ENCODE measurements at regions not wholly inside any gene's neighbourhood (a gene's known extent, or its start where the extent isn't known, plus 50 kb on each side); places are given as distances from the start of the nearest gene placed in this dataset.

DNA sequence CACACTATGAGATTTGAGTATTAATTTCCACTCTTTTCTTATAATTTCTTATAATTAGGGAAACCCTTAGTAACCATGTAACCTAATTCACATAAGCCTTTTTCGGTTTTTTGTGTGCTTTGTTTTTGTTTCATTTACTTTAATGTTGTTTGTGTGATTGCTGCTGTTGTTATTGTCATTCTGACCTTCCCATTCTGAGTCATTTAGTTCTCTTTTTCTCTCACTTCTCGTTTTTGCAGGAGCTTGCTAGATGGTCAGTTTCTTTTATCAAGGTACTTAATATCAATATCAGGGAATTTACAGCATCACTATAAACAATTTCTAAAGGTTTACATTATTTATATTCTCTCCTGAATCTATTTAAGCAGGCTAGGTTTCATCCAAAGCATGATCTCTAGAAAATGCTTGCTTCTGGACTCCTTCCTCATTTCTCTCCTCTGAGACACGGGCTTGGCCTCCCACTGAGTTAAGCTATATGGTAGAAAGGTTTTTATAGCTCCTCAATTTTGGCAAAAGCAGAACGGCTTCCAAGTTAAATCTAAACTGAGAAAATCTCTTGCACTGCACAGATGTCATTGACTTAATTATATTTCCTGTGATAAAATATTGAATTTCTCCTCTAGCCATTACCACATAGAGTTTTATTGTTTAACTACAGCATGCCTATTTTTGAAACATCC is 534.2 kb downstream of the NSUN3 start:
- Histone ChIP-seq H3K27ac (ENCODE audit: insufficient read depth in 1 of 2, low read depth in 1 of 2, low read length in 2 of 2, poor library complexity in 1 of 2, severe bottlenecking in 2 of 2) (no peak overlapping the region), H3K4me1 (ENCODE audit: control extremely low read depth in 1 of 4, control insufficient read depth in 4 of 4, insufficient read depth in 4 of 4, low read length in 3 of 4) (no peaks in the 10 kb centered on the region), H3K27me3 (replicated peaks in 2 of 5; ENCODE audit: control insufficient read depth in 4 of 5, insufficient read depth in 5 of 5, low read length in 4 of 5) (no peaks in the 10 kb centered on the region), H3K36me3 (ENCODE audit: control insufficient read depth in 4 of 4, insufficient read depth in 4 of 4, low read length in 3 of 4) (no peaks in the 10 kb centered on the region), H3K4me3 (ENCODE audit: control insufficient read depth in 1 of 7, extremely low read depth in 1 of 7, insufficient read depth in 4 of 7, low read depth in 2 of 7, low read length in 6 of 7) (no peak overlapping the region), H3K9me3 (ENCODE audit: control extremely low read depth in 1 of 5, control insufficient read depth in 4 of 5, insufficient read depth in 2 of 5, low read depth in 1 of 5, low read length in 4 of 5) (no peaks in the 10 kb centered on the region)
- WGBS (ENCODE audit: insufficient coverage): no CpG with 5 or more reads among the region's 4 CpGs
- POLR2A ChIA-PET: no interaction called here
- no peak for DNase-seq
- CTCF ChIA-PET: no interaction called here

DNA sequence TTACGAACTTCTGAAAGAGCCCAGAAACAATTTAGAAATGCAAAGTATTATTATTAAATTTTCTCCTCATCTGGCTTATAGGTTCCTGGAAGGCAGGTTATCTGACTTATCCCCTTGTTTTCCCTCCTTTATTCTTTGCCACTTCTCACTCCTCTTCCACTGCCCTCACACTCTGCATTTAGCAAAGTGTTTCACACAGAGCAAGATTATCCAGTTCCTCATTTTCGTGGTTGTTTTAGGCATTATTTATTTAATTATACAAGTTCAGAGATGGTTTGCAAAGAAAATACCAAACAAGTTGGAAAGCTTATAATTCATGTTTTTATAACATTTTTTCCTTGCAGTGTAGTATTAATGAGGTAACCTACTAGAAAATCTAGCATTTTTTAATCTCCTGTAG is 544.9 kb downstream of the NSUN3 start:
- no peaks in the 10 kb centered on the region for H3K27me3 ChIP-seq (replicated peaks in 2 of 5; ENCODE audit: control insufficient read depth in 4 of 5, insufficient read depth in 5 of 5, low read length in 4 of 5)
- ChIA-PET POLR2A (no interaction called here), CTCF (no interaction called here)
- H3K9me3 ChIP-seq (ENCODE audit: control extremely low read depth in 1 of 5, control insufficient read depth in 4 of 5, insufficient read depth in 2 of 5, low read depth in 1 of 5, low read length in 4 of 5): no peaks in the 10 kb centered on the region
- H3K4me1 ChIP-seq (ENCODE audit: control extremely low read depth in 1 of 4, control insufficient read depth in 4 of 4, insufficient read depth in 4 of 4, low read length in 3 of 4): no peaks in the 10 kb centered on the region
- H3K27ac ChIP-seq (ENCODE audit: insufficient read depth in 1 of 2, low read depth in 1 of 2, low read length in 2 of 2, poor library complexity in 1 of 2, severe bottlenecking in 2 of 2): no peak overlapping the region
- no peak for DNase-seq
- H3K36me3 ChIP-seq (ENCODE audit: control insufficient read depth in 4 of 4, insufficient read depth in 4 of 4, low read length in 3 of 4): no peaks in the 10 kb centered on the region
- no peak overlapping the region for H3K4me3 ChIP-seq (ENCODE audit: control insufficient read depth in 1 of 7, extremely low read depth in 1 of 7, insufficient read depth in 4 of 7, low read depth in 2 of 7, low read length in 6 of 7)
- no CpG with 5 or more reads among the region's 2 CpGs for WGBS (ENCODE audit: insufficient coverage)

DNA sequence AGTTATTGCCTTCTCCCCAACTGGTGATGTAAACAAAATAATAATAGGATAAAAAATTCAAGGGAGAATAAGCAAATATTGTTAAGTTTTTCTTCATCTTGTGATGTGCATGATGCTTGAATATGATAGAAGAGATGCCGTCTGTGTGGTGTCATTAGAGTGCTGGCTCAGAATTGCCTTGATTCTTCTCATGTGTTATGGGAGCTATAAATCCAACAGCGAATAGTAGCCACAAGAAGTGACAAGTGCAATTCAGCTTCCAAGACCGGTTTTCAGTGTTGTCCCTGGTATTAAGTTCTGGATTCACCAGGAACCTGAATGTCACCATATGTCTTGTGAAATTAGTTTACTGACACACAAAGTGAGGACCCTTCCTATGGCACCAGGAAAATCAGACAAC is 547.0 kb downstream of the NSUN3 start:
- H3K27ac ChIP-seq (ENCODE audit: insufficient read depth in 1 of 2, low read depth in 1 of 2, low read length in 2 of 2, poor library complexity in 1 of 2, severe bottlenecking in 2 of 2): no peak overlapping the region
- H3K4me3 ChIP-seq (ENCODE audit: control insufficient read depth in 1 of 7, extremely low read depth in 1 of 7, insufficient read depth in 4 of 7, low read depth in 2 of 7, low read length in 6 of 7): no peak overlapping the region
- H3K36me3 ChIP-seq (ENCODE audit: control insufficient read depth in 4 of 4, insufficient read depth in 4 of 4, low read length in 3 of 4): no peaks in the 10 kb centered on the region
- DNase-seq: no peak
- H3K9me3 ChIP-seq (ENCODE audit: control extremely low read depth in 1 of 5, control insufficient read depth in 4 of 5, insufficient read depth in 2 of 5, low read depth in 1 of 5, low read length in 4 of 5): peaks cover 0 to 1% (median 0%) of the 10 kb centered on the region in 5 experiments
- H3K27me3 ChIP-seq (replicated peaks in 2 of 5; ENCODE audit: control insufficient read depth in 4 of 5, insufficient read depth in 5 of 5, low read length in 4 of 5): no peaks in the 10 kb centered on the region
- CTCF ChIA-PET: no interaction called here
- POLR2A ChIA-PET: no interaction called here
- 100% methylated on average over 3 of the region's 3 CpGs for WGBS (ENCODE audit: insufficient coverage)
- H3K4me1 ChIP-seq (ENCODE audit: control extremely low read depth in 1 of 4, control insufficient read depth in 4 of 4, insufficient read depth in 4 of 4, low read length in 3 of 4): no peaks in the 10 kb centered on the region

DNA sequence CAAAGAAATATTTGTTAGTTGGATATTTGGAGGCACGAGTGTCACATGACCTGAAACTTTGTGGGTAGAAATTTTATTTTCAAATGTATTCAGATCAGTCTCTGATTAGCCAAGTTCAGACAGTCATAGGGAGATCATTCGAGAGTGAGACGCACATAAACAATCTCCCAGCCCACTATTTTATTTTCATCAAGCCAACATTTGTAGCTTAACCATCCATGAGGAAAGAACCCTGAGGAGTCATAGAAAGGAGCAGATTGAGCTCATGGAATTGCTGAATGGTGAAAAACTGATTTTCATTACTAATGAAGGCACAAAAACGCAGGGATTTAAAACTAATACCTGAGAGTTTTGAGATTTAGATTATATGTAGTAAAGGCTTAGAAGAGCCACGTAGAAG is 548.7 kb downstream of the NSUN3 start:
- POLR2A ChIA-PET: no interaction called here

DNA sequence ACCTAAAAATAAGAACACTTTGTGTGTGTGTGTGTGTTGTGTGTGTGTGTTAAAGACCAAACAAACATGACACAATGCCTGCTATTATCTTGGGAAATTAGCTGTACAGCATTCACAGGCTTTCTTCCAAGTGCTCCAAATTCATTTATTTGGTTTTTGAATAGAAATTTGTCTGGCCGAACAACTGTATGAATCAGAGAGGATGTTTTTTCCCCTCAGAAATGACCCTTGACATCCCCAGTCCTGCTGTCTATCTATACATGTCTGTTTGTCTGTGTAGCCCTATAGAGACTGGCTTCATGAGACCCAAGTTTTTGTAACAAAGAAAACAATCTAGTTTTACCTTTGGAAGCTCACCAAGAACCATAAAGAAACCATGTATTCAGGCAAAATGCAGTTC is 549.8 kb downstream of the NSUN3 start:
- no peak overlapping the region for H3K27ac ChIP-seq (ENCODE audit: insufficient read depth in 1 of 2, low read depth in 1 of 2, low read length in 2 of 2, poor library complexity in 1 of 2, severe bottlenecking in 2 of 2)
- CTCF ChIA-PET: no interaction called here
- no peak for DNase-seq
- H3K4me3 ChIP-seq (ENCODE audit: control insufficient read depth in 1 of 7, extremely low read depth in 1 of 7, insufficient read depth in 4 of 7, low read depth in 2 of 7, low read length in 6 of 7): no peak overlapping the region
- H3K4me1 ChIP-seq (ENCODE audit: control extremely low read depth in 1 of 4, control insufficient read depth in 4 of 4, insufficient read depth in 4 of 4, low read length in 3 of 4): no peaks in the 10 kb centered on the region
- POLR2A ChIA-PET: no interaction called here
- H3K9me3 ChIP-seq (ENCODE audit: control extremely low read depth in 1 of 5, control insufficient read depth in 4 of 5, insufficient read depth in 2 of 5, low read depth in 1 of 5, low read length in 4 of 5): peaks cover 0 to 1% (median 0%) of the 10 kb centered on the region in 5 experiments
- no CpG with 5 or more reads among the region's 1 CpG for WGBS (ENCODE audit: insufficient coverage)
- H3K27me3 ChIP-seq (replicated peaks in 2 of 5; ENCODE audit: control insufficient read depth in 4 of 5, insufficient read depth in 5 of 5, low read length in 4 of 5): no peaks in the 10 kb centered on the region
- no peaks in the 10 kb centered on the region for H3K36me3 ChIP-seq (ENCODE audit: control insufficient read depth in 4 of 4, insufficient read depth in 4 of 4, low read length in 3 of 4)

More for the DNA sequence above, 548.7 kb downstream of the NSUN3 start:
- no peaks in the 10 kb centered on the region for H3K36me3 ChIP-seq (ENCODE audit: control insufficient read depth in 4 of 4, insufficient read depth in 4 of 4, low read length in 3 of 4)
- H3K4me1 ChIP-seq (ENCODE audit: control extremely low read depth in 1 of 4, control insufficient read depth in 4 of 4, insufficient read depth in 4 of 4, low read length in 3 of 4): no peaks in the 10 kb centered on the region
- CTCF ChIA-PET: no interaction called here
- no peak for DNase-seq
- 100% methylated on average over 2 of the region's 5 CpGs for WGBS (ENCODE audit: insufficient coverage)
- no peak overlapping the region for H3K4me3 ChIP-seq (ENCODE audit: control insufficient read depth in 1 of 7, extremely low read depth in 1 of 7, insufficient read depth in 4 of 7, low read depth in 2 of 7, low read length in 6 of 7)
- H3K27me3 ChIP-seq (replicated peaks in 2 of 5; ENCODE audit: control insufficient read depth in 4 of 5, insufficient read depth in 5 of 5, low read length in 4 of 5): no peaks in the 10 kb centered on the region
- no peak overlapping the region for H3K27ac ChIP-seq (ENCODE audit: insufficient read depth in 1 of 2, low read depth in 1 of 2, low read length in 2 of 2, poor library complexity in 1 of 2, severe bottlenecking in 2 of 2)
- peaks cover 0 to 1% (median 0%) of the 10 kb centered on the region in 5 experiments for H3K9me3 ChIP-seq (ENCODE audit: control extremely low read depth in 1 of 5, control insufficient read depth in 4 of 5, insufficient read depth in 2 of 5, low read depth in 1 of 5, low read length in 4 of 5)

DNA sequence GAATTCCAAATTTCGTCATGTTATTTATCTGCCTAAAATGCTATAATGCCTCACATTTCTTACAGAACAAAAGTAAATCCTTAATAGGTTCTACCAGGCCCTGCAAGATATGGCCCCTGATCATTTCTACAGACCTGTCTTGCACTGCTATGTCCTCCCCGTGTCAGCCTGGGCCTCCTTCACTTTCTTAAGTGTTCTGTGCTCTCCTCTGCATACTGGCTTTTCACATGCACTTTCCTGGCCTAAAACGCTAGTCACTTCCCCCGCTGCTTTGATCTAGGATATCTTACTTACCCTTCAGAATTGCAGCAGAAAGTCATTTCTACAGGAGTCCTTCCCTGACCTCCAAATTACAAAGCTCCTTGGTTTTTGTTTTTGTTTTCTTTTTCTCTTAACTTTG is 551.3 kb downstream of the NSUN3 start:
- no peaks in the 10 kb centered on the region for H3K27me3 ChIP-seq (replicated peaks in 2 of 5; ENCODE audit: control insufficient read depth in 4 of 5, insufficient read depth in 5 of 5, low read length in 4 of 5)
- WGBS (ENCODE audit: insufficient coverage): 92% methylated on average over 3 of the region's 4 CpGs
- H3K27ac ChIP-seq (ENCODE audit: insufficient read depth in 1 of 2, low read depth in 1 of 2, low read length in 2 of 2, poor library complexity in 1 of 2, severe bottlenecking in 2 of 2): no peak overlapping the region
- no peaks in the 10 kb centered on the region for H3K36me3 ChIP-seq (ENCODE audit: control insufficient read depth in 4 of 4, insufficient read depth in 4 of 4, low read length in 3 of 4)
- H3K4me1 ChIP-seq (ENCODE audit: control extremely low read depth in 1 of 4, control insufficient read depth in 4 of 4, insufficient read depth in 4 of 4, low read length in 3 of 4): no peaks in the 10 kb centered on the region
- H3K9me3 ChIP-seq (ENCODE audit: control extremely low read depth in 1 of 5, control insufficient read depth in 4 of 5, insufficient read depth in 2 of 5, low read depth in 1 of 5, low read length in 4 of 5): peaks cover 0 to 1% (median 0%) of the 10 kb centered on the region in 5 experiments
- DNase-seq: no peak
- no peak overlapping the region for H3K4me3 ChIP-seq (ENCODE audit: control insufficient read depth in 1 of 7, extremely low read depth in 1 of 7, insufficient read depth in 4 of 7, low read depth in 2 of 7, low read length in 6 of 7)
- ChIA-PET CTCF (interaction anchor here (0.6 kb wide), 1 partner anchor 93 kb away, joined by 3 read pairs; no protein-coding TSS in a partner anchor), POLR2A (no interaction called here)

DNA sequence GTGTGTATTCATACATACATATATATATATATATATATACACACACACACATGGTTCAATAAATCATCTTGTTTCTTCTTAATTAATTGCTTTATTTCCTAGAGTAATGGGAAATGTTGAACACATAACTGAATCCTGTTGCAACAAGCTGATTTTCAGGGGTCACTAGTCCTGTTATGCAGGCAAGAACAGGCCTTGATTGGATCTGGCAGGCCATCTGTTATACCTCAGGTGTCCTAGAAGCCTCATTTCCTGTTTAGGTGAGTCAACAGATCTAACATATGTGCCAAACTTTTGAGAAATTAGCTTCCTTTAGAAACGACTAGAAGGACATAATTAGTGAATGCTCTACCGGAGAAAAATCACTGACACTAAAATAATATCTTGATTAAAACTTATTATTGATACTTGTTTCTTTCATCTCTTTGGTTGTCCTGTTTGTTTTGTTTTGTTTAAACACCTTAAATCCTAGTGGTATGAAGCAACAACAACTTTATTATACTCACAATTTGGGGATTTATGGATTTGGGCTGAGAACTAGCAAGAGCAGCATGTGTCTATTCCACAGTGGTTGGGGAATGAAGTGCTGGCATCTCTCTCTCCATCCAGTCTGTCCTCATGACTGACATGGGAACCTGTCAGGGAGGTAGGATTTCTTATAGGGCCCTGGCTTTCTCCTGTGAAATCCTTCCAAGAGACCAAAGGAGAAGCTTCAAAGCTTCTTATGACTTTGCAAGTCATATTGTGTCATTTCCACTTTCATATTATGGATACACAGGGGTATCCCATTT is 552.6 kb downstream of the NSUN3 start:
- no peaks in the 10 kb centered on the region for H3K36me3 ChIP-seq (ENCODE audit: control insufficient read depth in 4 of 4, insufficient read depth in 4 of 4, low read length in 3 of 4)
- POLR2A ChIA-PET: no interaction called here
- no peak overlapping the region for H3K27ac ChIP-seq (ENCODE audit: insufficient read depth in 1 of 2, low read depth in 1 of 2, low read length in 2 of 2, poor library complexity in 1 of 2, severe bottlenecking in 2 of 2)
- no peaks in the 10 kb centered on the region for H3K27me3 ChIP-seq (replicated peaks in 2 of 5; ENCODE audit: control insufficient read depth in 4 of 5, insufficient read depth in 5 of 5, low read length in 4 of 5)
- H3K4me3 ChIP-seq (ENCODE audit: control insufficient read depth in 1 of 7, extremely low read depth in 1 of 7, insufficient read depth in 4 of 7, low read depth in 2 of 7, low read length in 6 of 7): no peak overlapping the region
- peaks cover 0 to 1% (median 0%) of the 10 kb centered on the region in 5 experiments for H3K9me3 ChIP-seq (ENCODE audit: control extremely low read depth in 1 of 5, control insufficient read depth in 4 of 5, insufficient read depth in 2 of 5, low read depth in 1 of 5, low read length in 4 of 5)
- no peaks in the 10 kb centered on the region for H3K4me1 ChIP-seq (ENCODE audit: control extremely low read depth in 1 of 4, control insufficient read depth in 4 of 4, insufficient read depth in 4 of 4, low read length in 3 of 4)
- CTCF ChIA-PET: no interaction called here
- DNase-seq: no peak
- no CpG with 5 or more reads among the region's 2 CpGs for WGBS (ENCODE audit: insufficient coverage)
